ENCODE measurements at regions not wholly inside any gene's neighbourhood (a gene's known extent, or its start where the extent isn't known, plus 50 kb on each side); places are given as distances from the start of the nearest gene placed in this dataset.
"Not testable (repeated sequence)": the region's sequence is repeated elsewhere in the genome, so short reads cannot be mapped to it uniquely, and the experiment has no call there.

- no peak for DNase-seq
Observed at GRCh38 chr4:82247171-82247570, 126.6 kb downstream of the HNRNPD start.

- no peak for DNase-seq
Observed at GRCh38 chr4:82241534-82241933, 132.3 kb downstream of the HNRNPD start.

DNA sequence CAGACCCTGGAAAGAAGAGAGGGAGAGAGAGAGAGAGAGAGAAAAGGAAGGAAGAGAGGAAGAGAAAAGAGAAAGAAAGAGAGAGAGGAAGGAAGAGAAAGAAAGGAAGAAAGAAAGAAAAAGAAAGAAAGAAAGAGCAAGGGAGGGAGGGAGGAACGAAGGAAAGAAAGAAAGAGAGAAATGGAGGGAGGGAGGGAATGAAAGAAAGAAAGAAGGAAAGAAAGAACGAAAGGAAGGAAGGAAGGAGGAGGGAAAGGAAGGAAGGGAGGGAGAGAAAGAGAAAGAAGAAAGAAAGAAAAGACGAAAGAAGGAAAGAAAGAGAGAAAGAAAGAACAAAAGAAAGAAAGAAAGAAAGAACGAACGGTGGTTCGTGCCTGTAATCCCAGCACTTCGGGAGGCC is 133.4 kb downstream of the HNRNPD start:
- DNase-seq = no peak

DNA sequence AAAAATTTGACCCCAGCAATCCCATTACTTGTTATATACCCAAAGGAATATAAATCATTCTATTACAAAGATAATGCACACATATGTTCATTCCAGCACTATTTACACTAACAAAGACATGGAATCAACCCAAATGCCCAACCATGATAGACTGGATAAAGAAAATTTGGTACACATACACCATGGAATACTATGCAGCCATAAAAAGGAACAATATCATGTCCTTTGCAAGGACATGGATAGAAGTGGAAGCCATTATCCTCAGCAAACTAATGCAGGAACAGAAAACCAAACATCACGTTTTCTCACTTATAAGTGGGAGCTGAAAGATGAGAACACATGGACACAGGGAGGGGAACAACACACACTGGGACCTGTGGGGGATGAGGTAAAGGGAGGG is 136.6 kb downstream of the HNRNPD start:
- not testable (repeated sequence) for DNase-seq

- DNase-seq = no peak
Observed at GRCh38 chr4:82235346-82235745, 138.4 kb downstream of the HNRNPD start.

GRCh38 chr4:82232891-82233290 is 140.9 kb downstream of the HNRNPD start:
- no peak for DNase-seq

GRCh38 chr4:82231806-82232205 is 142.0 kb downstream of the HNRNPD start:
- no peak for DNase-seq

GRCh38 chr4:82230306-82230705 is 143.5 kb downstream of the HNRNPD start:
- DNase-seq = no peak

DNA sequence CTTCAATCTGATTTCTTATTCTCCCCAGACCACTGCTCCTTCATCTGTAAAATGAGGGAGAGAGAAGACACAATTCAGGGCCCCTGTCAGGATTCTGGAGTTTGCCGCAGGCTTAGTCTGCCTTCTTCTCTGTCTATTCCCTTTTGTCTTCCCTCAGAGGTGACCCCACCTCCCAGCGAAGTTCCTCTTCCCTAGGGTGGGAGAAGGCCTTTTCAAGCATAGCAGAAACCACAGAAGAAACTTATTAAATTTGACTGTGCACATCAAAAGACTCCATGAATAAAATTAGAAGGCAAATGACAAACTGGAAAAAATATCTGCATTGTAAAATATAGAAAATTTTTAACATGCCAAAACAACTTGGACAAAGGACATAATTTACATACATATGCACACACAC is 148.8 kb downstream of the HNRNPD start:
- DNase-seq = no peak

DNA sequence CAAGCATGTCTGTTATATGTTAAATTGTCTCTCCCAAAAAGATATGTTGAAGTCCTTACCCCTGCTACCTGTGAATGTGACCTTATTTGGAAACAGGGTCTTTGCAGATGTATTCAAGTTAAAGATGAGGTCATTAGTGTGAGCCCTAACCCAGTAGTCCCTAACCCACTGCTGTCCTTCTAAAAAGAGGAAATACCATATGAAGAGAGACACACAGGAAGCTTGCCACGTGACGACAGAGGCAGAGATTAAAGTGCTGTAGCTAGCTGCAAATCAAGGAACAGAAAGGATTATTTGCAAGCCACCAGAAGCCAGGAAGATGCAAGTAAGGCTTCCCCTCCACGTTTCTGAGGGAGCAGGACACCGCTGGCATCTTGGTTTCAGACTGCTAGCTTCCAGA is 150.1 kb downstream of the HNRNPD start:
- DNase-seq = peak; percentile 48

DNA sequence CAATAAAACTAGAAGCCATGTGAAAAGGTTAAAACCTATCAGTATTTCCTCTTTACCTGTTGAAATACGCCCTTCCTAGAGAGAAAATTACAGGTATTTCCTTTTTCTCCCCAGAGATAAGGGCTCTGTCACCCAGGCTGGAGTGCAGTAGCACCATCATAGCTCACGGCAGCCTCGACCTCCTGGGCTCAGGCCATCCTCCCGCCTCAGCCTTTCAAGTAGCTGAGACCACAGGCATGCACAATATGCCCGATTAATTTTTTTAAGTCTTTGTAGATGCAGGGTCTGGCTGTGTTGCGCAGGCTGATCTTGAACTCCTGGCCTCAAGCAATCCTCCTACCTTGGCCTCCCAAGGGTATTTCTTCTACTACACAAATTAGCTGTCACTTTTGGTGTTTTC is 154.4 kb downstream of the HNRNPD start:
- no peak for DNase-seq

DNA sequence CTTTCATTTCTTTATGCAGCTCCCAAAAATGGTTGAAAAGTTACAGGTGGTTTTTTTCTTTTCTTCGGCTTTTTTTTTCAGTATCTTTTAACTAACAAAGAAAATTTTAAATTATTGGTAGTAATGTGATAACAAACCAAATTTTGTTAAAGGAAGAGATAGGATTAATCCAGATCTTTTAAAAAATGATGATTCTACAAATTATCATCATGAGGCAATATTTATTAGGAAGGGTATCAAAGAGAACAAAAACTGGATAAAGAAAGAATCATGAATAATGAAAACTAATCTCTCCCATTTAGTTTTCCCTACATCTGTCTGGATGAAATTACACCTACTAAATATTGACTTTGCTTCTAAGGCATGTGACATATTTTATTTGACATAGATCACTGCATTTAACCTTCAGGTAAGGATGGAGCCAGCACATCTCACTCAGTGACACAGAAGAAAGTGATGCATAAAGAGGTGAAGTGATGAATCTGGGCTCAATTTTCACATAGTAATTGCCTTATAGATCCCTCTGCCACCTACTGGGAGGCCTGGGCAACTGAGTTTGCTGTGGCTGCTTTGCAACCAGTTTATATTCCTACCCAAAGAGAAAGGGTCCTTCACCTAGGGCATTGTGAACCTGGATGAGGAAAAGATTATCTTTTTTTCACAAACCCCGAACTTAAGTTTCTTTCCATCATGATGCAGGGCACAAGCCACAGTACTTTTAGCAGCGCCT is 155.6 kb downstream of the HNRNPD start:
- no peak for DNase-seq

- no peak for DNase-seq
Observed at GRCh38 chr4:82216219-82216618, 157.6 kb downstream of the HNRNPD start.

DNA sequence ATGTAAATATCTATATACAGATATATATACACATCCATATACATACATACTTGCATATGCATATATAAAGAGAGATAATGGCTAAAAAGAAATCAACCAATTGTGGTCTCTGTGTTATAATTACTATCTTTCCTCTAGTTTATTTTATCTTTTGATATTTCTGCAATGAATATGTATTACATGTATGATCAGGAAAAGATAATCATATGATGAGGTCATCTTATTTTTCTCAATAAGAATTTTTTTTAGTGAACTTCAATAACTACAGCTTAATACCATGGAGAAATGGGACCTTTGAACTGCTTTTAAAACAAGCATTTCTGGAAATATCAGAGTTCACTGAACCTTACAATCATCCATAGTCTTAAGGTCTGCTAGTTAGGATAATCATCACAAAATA is 158.0 kb downstream of the HNRNPD start:
- no peak for DNase-seq

DNA sequence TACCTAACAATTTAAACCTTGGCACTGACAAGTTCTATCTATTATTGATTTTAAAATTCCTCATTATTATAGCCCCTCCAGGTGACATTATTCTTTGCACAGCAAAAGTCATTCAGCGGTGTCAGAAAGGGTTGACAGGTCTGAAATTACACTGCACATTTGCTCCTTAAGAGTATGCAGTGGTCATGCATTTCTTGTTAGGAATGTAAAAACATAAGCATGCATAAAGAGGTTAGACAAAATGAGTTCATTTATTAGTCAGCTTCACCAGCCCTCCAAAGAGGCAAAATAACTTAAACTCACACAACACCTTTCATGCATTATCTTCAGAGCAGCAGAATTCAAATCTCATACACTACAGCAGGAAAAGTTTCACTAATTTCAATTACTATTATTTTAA is 158.8 kb downstream of the HNRNPD start:
- no peak for DNase-seq

DNA sequence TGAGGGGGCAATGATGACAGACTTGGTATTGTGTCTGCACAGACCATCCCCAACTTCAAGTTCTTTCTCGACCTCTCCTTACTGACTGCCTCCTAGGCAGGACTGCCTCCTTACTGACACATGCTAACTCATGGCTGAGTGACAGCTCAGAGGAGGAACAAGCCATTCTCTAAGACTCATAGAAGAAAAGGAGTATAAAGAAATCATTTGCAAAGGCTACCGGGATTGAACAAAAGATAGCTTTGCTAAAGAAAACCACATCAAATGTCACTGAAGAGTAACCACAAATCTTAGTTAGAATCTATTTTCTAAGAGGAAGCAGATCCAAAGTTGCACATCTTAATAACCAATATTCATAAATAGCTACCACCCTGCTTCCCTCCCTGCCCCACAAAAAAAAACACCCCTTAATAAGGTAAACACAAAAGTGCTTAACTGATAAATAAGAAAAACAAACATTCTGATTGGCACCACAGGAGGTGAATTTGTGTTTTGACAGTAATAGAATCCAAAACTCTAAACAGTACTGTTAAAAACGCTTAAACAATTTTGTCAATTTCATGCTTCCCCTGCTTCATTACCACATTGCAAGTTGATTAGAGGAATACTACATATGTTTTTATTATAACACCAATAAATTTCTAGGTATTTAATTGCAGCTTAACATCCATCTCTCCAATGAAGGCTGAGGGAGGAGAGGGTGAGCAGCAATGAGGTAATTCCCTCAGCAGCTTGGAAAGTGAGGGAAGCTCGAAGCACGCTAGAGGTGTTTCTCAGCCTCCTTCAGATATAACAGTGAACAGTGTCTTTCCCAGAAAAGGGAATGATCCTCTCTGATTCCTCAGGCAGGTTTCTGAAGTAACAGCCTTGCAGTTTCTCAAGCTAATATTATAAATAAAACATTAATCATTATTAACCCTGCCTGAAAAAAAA is 160.0 kb downstream of the HNRNPD start:
- DNase-seq = no peak

DNA sequence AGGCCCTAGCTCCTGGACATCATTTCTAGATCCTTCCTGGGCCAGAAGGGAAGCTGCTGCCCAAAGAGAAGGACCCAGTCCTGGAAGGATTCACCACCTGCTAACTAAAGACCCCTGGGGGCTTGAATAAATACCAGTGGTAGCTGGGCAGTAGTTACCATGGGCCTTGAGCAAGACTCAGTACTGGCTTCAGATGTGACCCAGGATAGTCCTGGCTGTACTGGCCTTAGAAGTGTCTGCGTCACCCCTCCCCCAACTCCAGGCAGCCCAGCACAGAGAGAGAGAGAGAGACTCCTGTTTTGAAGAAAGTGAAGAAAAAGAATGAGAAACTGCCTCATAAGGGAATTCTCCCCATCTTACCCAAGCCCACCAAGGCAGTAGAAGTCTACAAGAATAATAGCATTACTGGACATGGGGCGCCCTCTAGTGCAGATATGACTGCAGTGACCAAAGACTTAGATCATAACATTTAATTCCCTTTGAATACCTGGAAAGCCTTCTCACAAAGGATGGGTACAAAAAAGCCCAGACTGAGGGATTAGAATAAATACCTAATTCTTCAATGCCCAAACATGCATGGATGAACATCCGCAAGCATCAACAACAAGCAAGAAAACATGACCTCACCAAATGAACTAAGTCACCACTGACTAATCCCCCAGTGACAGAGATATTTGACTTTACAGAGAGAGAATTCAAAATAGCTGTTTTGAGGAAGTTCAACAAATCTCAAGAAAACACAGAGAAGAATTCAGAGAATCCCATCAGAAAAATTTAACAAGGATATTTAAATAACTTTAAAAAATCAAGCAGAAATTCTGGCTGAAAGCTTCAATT is 171.8 kb downstream of the HNRNPD start:
- peak; percentile 35 for DNase-seq

- no peak for DNase-seq
Observed at GRCh38 chr4:82201303-82201702, 172.5 kb downstream of the HNRNPD start.

DNA sequence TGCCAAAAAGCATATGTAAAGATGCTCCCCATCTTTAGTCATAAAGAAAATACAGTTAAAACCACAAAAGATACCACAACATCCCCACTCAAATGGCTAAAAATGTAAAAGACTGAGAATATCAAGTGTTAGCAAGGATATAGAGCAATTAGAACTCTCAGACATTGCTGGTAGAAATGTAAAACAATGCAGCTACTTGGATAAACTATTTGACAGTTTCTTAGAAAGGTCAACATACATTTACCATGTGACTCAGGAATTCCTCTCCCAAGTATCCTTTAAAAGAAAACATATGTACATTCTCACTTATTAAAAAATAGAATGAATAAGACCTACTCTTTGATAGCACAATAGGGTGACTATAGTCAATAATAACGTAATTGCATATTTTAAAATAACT is 173.7 kb downstream of the HNRNPD start:
- DNase-seq = no peak

- no peak for DNase-seq
Observed at GRCh38 chr4:82194329-82194728, 179.5 kb downstream of the HNRNPD start.

GRCh38 chr4:82192017-82192673 is 181.6 kb downstream of the HNRNPD start:
- DNase-seq = no peak

DNA sequence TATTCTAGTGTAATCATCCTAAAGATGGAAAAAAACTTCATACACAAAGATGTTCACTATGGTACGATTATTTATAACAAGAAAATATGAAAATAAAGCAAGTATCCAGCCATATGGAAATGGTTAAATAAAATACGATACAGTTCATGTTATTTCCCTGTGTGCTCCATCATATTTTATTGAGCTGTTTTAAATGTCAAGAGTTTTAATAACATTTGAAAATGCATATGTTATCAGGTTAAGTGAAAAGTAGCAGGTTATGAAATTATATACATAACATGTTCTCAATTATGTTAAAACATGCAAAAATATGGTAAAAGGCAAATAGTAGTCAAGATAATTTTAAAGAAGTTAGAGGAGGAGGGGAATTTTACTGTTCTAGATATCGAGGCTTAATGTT is 192.0 kb downstream of the HNRNPD start:
- DNase-seq = no peak

- no peak for DNase-seq
Observed at GRCh38 chr4:82172186-82172585, 201.6 kb downstream of the HNRNPD start.

All from femur (tissue), 1 donor.